ENCODE measurements at regions not wholly inside any gene's neighbourhood (a gene's known extent, or its start where the extent isn't known, plus 50 kb on each side); places are given as distances from the start of the nearest gene placed in this dataset.

DNA sequence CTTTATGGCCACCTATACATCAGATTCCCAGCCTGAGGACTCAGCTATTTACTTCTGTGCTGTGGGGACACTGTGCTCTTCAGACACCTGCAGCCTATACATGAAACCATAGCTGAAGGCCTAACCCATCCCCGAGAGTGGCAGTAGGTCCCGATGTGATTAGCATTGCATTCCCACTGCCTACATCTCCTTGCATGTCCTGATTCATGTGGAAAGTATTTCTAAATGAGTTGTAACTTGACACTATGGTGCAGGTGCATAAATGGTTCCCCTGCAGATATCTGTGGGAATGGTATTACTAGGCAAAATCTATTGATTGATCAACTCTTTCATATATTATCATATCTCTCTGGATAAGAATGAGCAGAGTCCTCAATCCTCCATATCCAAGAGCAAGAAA, 433.5 kb downstream of the DAD1 start:
- no peak for TF ChIP-seq YY1 (IDR thresholded peaks at IDR 0.05; ENCODE audit: insufficient read depth, insufficient read length)
- TF ChIP-seq SUZ12 (IDR thresholded peaks at IDR 0.05; ENCODE audit: extremely low read depth, insufficient read depth, insufficient read length) = no peak
- TF ChIP-seq ZNF274 (IDR thresholded peaks at IDR 0.05; ENCODE audit: low read depth, low read length) = no peak
- no peaks in the 10 kb centered on the region for H3K36me3 ChIP-seq (ENCODE audit: insufficient read depth, insufficient read length, low read length)
- no peak overlapping the region for H3K9ac ChIP-seq (ENCODE audit: insufficient read length, low read depth)
- H3K4me1 ChIP-seq (ENCODE audit: insufficient read depth, insufficient read length) = no peaks in the 10 kb centered on the region
- no peaks in the 10 kb centered on the region for H3K27me3 ChIP-seq (ENCODE audit: insufficient read depth, insufficient read length)
- H3K4me3 ChIP-seq (ENCODE audit: insufficient read length, low read depth) = no peak overlapping the region
- peaks cover 29% of the 10 kb centered on the region for H3K9me3 ChIP-seq (ENCODE audit: insufficient read depth, low read length)
- no peak for DNase-seq (ENCODE audit: low read depth, low spot score)

DNA sequence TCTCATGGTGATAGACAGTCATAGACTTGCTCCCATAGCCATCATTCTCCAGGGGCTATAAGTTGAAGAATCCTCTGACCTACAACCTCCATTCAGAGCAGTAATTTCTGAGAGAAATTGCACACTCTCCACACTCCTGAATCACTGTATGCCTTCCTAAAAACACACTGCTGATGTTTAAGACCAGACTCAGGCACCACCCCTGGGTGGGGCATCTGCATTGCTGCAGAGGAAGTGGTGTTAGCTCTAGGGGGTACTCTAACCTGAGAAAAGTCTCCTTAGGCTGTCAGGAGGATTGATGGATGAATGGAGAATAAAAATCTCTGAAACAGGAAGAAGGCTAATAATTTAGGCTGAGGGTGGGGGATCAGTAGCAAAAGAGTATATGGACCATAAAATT, 436.1 kb downstream of the DAD1 start:
- no peak overlapping the region for H3K4me3 ChIP-seq (ENCODE audit: insufficient read length, low read depth)
- no peaks in the 10 kb centered on the region for H3K4me1 ChIP-seq (ENCODE audit: insufficient read depth, insufficient read length)
- TF ChIP-seq ZNF274 (IDR thresholded peaks at IDR 0.05; ENCODE audit: low read depth, low read length) = no peak
- TF ChIP-seq YY1 (IDR thresholded peaks at IDR 0.05; ENCODE audit: insufficient read depth, insufficient read length) = no peak
- no peak for TF ChIP-seq SUZ12 (IDR thresholded peaks at IDR 0.05; ENCODE audit: extremely low read depth, insufficient read depth, insufficient read length)
- no peak for DNase-seq (ENCODE audit: low read depth, low spot score)
- peaks cover 29% of the 10 kb centered on the region for H3K9me3 ChIP-seq (ENCODE audit: insufficient read depth, low read length)
- H3K36me3 ChIP-seq (ENCODE audit: insufficient read depth, insufficient read length, low read length) = no peaks in the 10 kb centered on the region
- H3K9ac ChIP-seq (ENCODE audit: insufficient read length, low read depth) = no peak overlapping the region
- H3K27me3 ChIP-seq (ENCODE audit: insufficient read depth, insufficient read length) = no peaks in the 10 kb centered on the region

DNA sequence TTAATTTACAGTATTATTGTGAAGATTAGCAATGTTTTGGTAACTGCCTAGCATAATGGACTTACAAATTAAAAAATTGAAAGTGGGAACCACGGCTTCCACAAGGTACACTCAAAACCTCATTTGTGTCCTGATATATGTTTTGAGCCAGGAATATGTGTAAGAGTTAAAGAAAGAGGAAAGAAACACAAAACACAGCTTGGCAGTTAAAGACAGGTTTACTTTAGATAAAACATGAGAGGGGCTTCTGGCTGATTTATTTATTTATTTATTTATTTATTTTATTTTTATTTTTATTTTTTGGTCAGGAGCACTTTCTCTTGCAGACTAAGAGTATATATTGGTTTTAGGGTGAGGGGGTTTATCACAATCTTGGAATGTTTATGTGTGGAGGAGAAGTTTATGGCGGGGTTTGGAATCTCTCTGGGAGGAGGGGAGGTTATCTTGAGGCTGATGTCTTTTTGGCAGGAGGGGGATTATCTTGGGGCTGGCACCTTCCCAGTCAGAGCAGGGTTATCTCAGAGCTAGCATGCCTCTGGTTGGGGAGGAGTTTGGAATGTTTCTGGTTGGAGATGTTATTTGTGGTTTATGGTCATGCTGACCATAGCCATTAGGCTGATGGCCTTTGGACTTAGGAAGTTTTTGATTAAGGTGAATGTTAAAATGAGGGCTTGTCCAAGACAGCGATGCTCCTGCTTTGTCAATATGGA, 436.7 kb downstream of the DAD1 start:
- H3K4me1 ChIP-seq (ENCODE audit: insufficient read depth, insufficient read length) = no peaks in the 10 kb centered on the region
- no peak overlapping the region for H3K4me3 ChIP-seq (ENCODE audit: insufficient read length, low read depth)
- H3K9me3 ChIP-seq (ENCODE audit: insufficient read depth, low read length) = peaks cover 29% of the 10 kb centered on the region

DNA sequence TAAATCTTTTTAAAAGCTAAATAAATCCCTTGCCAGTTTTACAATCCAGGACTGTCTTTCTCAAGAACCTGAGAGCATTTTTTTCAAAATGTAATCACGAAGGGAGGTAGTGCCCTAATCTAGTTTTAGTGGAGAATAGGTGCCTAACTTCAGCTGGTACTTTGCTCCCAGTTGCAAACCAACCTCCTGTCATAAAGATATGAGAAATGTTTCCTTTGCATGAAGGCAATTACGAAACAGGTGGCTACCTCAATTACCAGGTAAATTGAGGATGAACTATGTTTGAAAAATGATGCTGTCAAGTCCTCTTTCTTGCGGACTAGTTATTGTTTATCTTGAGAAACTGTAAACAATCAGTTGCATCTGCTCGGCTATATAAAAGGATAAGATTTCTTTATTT, 437.9 kb downstream of the DAD1 start:
- TF ChIP-seq ZNF274 (IDR thresholded peaks at IDR 0.05; ENCODE audit: low read depth, low read length) (no peak), YY1 (IDR thresholded peaks at IDR 0.05; ENCODE audit: insufficient read depth, insufficient read length) (no peak), SUZ12 (IDR thresholded peaks at IDR 0.05; ENCODE audit: extremely low read depth, insufficient read depth, insufficient read length) (no peak)
- peaks cover 29% of the 10 kb centered on the region for H3K9me3 ChIP-seq (ENCODE audit: insufficient read depth, low read length)
- H3K9ac ChIP-seq (ENCODE audit: insufficient read length, low read depth) = no peak overlapping the region
- H3K27me3 ChIP-seq (ENCODE audit: insufficient read depth, insufficient read length) = no peaks in the 10 kb centered on the region
- H3K4me3 ChIP-seq (ENCODE audit: insufficient read length, low read depth) = no peak overlapping the region
- H3K36me3 ChIP-seq (ENCODE audit: insufficient read depth, insufficient read length, low read length) = no peaks in the 10 kb centered on the region
- no peaks in the 10 kb centered on the region for H3K4me1 ChIP-seq (ENCODE audit: insufficient read depth, insufficient read length)
- DNase-seq (ENCODE audit: low read depth, low spot score) = no peak

More for the DNA sequence above, 436.7 kb downstream of the DAD1 start:
- no peak for DNase-seq (ENCODE audit: low read depth, low spot score)
- no peaks in the 10 kb centered on the region for H3K27me3 ChIP-seq (ENCODE audit: insufficient read depth, insufficient read length)
- H3K9ac ChIP-seq (ENCODE audit: insufficient read length, low read depth) = no peak overlapping the region
- H3K36me3 ChIP-seq (ENCODE audit: insufficient read depth, insufficient read length, low read length) = no peaks in the 10 kb centered on the region
- TF ChIP-seq ZNF274 (IDR thresholded peaks at IDR 0.05; ENCODE audit: low read depth, low read length) (no peak), YY1 (IDR thresholded peaks at IDR 0.05; ENCODE audit: insufficient read depth, insufficient read length) (no peak), SUZ12 (IDR thresholded peaks at IDR 0.05; ENCODE audit: extremely low read depth, insufficient read depth, insufficient read length) (no peak)

DNA sequence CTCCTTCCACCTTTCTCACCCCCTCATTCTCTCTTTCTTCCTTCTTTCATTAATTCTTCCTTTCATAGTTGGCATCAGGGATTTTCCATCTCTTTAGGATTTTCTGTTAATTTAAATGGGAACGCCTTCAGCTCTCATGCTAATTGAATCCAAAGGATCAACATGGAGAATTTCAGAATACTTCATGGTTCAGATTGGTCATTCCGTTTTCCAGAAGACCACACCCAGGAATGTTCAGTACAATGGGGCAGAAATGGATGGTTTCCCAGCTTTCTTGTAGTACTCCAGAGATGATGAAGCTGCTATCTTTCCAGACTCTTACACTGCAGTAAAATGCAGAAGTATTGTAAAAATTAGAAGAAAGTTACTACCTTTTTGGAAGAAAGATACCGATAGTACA, 440.0 kb downstream of the DAD1 start:
- H3K9ac ChIP-seq (ENCODE audit: insufficient read length, low read depth) = no peak overlapping the region
- H3K36me3 ChIP-seq (ENCODE audit: insufficient read depth, insufficient read length, low read length) = no peaks in the 10 kb centered on the region
- H3K27me3 ChIP-seq (ENCODE audit: insufficient read depth, insufficient read length) = no peaks in the 10 kb centered on the region
- no peak for DNase-seq (ENCODE audit: low read depth, low spot score)
- no peak overlapping the region for H3K4me3 ChIP-seq (ENCODE audit: insufficient read length, low read depth)
- no peaks in the 10 kb centered on the region for H3K4me1 ChIP-seq (ENCODE audit: insufficient read depth, insufficient read length)
- TF ChIP-seq ZNF274 (IDR thresholded peaks at IDR 0.05; ENCODE audit: low read depth, low read length) = no peak
- TF ChIP-seq YY1 (IDR thresholded peaks at IDR 0.05; ENCODE audit: insufficient read depth, insufficient read length) = no peak
- no peak for TF ChIP-seq SUZ12 (IDR thresholded peaks at IDR 0.05; ENCODE audit: extremely low read depth, insufficient read depth, insufficient read length)
- peaks cover 29% of the 10 kb centered on the region for H3K9me3 ChIP-seq (ENCODE audit: insufficient read depth, low read length)

DNA sequence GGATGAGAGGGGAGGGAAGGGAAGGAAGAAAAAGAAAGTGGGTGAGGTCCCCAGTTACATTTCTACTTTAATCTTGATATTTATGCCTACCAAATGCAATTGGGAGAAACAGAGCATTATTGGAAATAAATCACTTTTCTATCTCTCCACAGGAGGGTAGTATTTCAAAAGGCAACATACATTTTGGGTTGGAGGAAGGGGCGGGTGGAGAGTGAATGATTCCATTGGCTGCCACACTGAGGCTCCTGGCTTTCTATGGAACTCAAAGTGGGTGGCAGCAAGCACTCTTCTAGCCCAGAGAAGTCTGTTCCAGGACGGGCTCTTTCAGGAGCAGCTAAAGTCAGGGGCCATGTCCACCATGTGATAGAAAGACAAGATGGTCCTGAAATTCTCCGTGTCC, 441.3 kb downstream of the DAD1 start:
- no peak overlapping the region for H3K9ac ChIP-seq (ENCODE audit: insufficient read length, low read depth)
- no peaks in the 10 kb centered on the region for H3K27me3 ChIP-seq (ENCODE audit: insufficient read depth, insufficient read length)

DNA sequence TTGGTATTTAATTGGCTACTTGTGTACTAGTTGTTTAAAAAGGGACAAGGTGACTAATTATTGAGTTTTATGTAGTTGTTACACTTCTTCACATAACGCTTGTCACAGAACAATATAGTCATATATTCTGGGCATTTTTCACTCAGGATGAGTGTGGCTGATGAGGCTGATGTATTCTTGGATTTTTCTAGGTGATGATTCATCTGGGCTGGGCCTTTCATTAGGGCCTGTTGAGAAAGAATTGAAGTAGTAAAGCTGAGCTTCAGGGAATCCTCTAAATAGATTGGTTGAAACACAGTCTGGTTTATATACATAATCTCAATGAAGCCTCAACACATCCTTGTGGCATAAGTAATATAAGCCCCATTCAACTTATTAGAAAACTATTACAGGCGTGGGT, 445.7 kb downstream of the DAD1 start:
- DNase-seq (ENCODE audit: low read depth, low spot score) = no peak
- no peaks in the 10 kb centered on the region for H3K36me3 ChIP-seq (ENCODE audit: insufficient read depth, insufficient read length, low read length)
- no peak overlapping the region for H3K9ac ChIP-seq (ENCODE audit: insufficient read length, low read depth)
- H3K4me3 ChIP-seq (ENCODE audit: insufficient read length, low read depth) = no peak overlapping the region
- no peak for TF ChIP-seq ZNF274 (IDR thresholded peaks at IDR 0.05; ENCODE audit: low read depth, low read length)
- TF ChIP-seq SUZ12 (IDR thresholded peaks at IDR 0.05; ENCODE audit: extremely low read depth, insufficient read depth, insufficient read length) = no peak
- no peak for TF ChIP-seq YY1 (IDR thresholded peaks at IDR 0.05; ENCODE audit: insufficient read depth, insufficient read length)
- H3K4me1 ChIP-seq (ENCODE audit: insufficient read depth, insufficient read length) = no peaks in the 10 kb centered on the region
- H3K27me3 ChIP-seq (ENCODE audit: insufficient read depth, insufficient read length) = no peaks in the 10 kb centered on the region
- no peaks in the 10 kb centered on the region for H3K9me3 ChIP-seq (ENCODE audit: insufficient read depth, low read length)

More for the DNA sequence above, 441.3 kb downstream of the DAD1 start:
- H3K4me3 ChIP-seq (ENCODE audit: insufficient read length, low read depth) = no peak overlapping the region
- H3K4me1 ChIP-seq (ENCODE audit: insufficient read depth, insufficient read length) = no peaks in the 10 kb centered on the region
- no peaks in the 10 kb centered on the region for H3K36me3 ChIP-seq (ENCODE audit: insufficient read depth, insufficient read length, low read length)
- TF ChIP-seq SUZ12 (IDR thresholded peaks at IDR 0.05; ENCODE audit: extremely low read depth, insufficient read depth, insufficient read length) (no peak), ZNF274 (IDR thresholded peaks at IDR 0.05; ENCODE audit: low read depth, low read length) (no peak), YY1 (IDR thresholded peaks at IDR 0.05; ENCODE audit: insufficient read depth, insufficient read length) (no peak)
- no peak for DNase-seq (ENCODE audit: low read depth, low spot score)
- H3K9me3 ChIP-seq (ENCODE audit: insufficient read depth, low read length) = peaks cover 21% of the 10 kb centered on the region

All from NT2/D1 (cell line).